K562 (cell line): ENCODE measurements at regions not wholly inside any gene's neighbourhood (a gene's known extent, or its start where the extent isn't known, plus 50 kb on each side); places are given as distances from the start of the nearest gene placed in this dataset.

Source experiments
- EHMT2 ChIP-seq: fragments of 450-650 bp; IDR thresholded peaks from 2 replicates; pipeline ENCODE4 v1.6.1; 2018; ENCODE audit warnings: antibody characterized with exemption
- MAFK ChIP-seq: IDR thresholded peaks from 2 replicates; pipeline ENCODE4 v1.6.1; 2011; ENCODE audit warnings: low read length, improper control_type of control experiment

DNA sequence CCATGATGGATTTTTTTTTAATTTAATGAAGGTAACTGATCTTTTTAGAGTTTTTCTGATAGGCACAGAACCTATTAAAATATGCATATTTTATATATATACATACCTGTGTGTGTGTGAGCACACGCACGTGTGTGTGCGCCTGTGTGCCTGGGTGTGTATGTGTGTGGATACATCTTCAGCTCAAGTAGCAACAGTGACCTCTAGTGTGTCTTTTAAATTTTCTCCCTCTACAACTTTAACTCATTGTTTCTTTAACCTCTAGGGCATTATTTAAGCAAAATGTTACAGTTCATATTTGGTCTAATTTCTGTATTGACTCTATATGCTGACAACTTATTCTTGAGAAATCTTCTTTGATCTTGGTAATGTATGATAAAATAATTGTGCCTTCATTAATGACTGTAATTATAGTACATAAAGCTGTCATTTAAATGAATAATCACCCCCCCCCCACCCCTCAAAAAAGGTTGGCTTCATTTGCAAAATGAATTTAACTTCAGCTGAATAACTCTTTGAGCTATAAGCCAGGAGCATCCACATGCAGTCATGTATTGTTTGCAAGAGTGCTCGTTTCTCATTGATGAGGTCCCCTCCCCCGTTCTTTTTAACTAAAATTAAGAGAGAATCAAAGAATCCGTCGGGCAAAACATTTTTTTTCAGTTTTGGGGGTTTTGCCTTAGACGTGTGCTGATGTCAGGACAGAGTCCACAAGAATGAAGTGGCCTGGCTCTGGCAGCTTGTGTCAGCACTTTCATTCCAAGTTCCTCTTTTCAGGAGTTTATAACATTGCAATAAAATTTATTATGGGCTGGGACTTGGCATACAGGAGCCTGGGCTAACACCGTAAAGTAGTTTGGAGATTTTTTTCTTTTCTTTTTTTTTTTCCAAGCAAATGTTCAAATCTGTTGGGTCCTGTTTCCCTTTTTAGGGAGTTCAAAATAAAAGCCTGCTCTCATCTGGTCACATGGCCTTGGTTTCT, 80.0 kb downstream of the ETAA1 start:
- TF ChIP-seq MAFK (no peak), EHMT2 (no peak)
